Ovary (tissue), 3 donors: ENCODE measurements at regions not wholly inside any gene's neighbourhood (a gene's known extent, or its start where the extent isn't known, plus 50 kb on each side); places are given as distances from the start of the nearest gene placed in this dataset.

ENCODE experiments used
- EP300 ChIP-seq: sonication (generic); formaldehyde crosslinking; IDR thresholded peaks from one replicate; pipeline ENCODE4 v1.6.1; 2017; ENCODE audit warnings: antibody characterized with exemption
- POLR2A ChIP-seq: fragments of 450-650 bp; IDR thresholded peaks from one replicate; pipeline ENCODE4 v1.6.1; 2017; ENCODE audit warnings: antibody characterized with exemption, mild to moderate bottlenecking, moderate library complexity
- TF ChIP-seq, protein P1 (sequence below), 3 donors: fragments of 450-650 bp in 2 of 3; fragments of 200-600 bp in 1 of 3; IDR thresholded peaks; one replicate each; pipeline versions ENCODE4 v1.5.1 to v1.8.0; 2016 to 2022; ENCODE audit warnings: antibody characterized with exemption in 3 of 3, mild to moderate bottlenecking in 1 of 3
- donor health status: DM: no; HTN: no; CAD: no.

DNA sequence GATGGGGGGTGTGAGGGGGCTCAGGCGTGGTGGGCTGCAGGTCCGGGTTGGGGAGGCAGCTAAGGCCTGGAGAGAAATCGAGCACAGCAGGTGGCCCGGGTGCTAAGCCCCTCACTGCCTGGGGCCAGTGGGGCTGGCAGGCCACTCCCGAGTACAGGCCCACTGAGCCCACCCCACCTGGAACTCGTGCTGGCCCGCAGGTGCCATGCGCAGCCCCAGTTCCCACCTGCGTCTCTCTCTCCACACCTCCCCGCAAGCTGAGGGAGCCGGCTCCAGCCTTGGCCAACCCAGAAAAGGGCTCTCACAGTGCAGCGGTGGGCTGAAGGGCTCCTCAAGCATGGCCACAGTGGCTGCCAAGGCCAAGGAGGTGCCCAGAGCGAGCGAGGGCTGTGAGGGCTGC lies 1047.1 kb upstream of the ADGRL4 start:
- TF ChIP-seq, protein P1, sequence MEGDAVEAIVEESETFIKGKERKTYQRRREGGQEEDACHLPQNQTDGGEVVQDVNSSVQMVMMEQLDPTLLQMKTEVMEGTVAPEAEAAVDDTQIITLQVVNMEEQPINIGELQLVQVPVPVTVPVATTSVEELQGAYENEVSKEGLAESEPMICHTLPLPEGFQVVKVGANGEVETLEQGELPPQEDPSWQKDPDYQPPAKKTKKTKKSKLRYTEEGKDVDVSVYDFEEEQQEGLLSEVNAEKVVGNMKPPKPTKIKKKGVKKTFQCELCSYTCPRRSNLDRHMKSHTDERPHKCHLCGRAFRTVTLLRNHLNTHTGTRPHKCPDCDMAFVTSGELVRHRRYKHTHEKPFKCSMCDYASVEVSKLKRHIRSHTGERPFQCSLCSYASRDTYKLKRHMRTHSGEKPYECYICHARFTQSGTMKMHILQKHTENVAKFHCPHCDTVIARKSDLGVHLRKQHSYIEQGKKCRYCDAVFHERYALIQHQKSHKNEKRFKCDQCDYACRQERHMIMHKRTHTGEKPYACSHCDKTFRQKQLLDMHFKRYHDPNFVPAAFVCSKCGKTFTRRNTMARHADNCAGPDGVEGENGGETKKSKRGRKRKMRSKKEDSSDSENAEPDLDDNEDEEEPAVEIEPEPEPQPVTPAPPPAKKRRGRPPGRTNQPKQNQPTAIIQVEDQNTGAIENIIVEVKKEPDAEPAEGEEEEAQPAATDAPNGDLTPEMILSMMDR (IDR thresholded peaks at IDR 0.05), result no peak
- TF ChIP-seq POLR2A, result no peak
- TF ChIP-seq EP300, result no peak
